Upper lobe of right lung (tissue), 1 donor: ENCODE measurements at regions not wholly inside any gene's neighbourhood (a gene's known extent, or its start where the extent isn't known, plus 50 kb on each side); places are given as distances from the start of the nearest gene placed in this dataset.

Source experiments
- ATAC-seq: fragments of 200-7000 bp; cut with Tn5 transposase; one replicate; pipeline ENCODE4 v1.9.1; 2020; ENCODE audit warnings: mild to moderate bottlenecking, moderate library complexity
- DNase-seq: peaks from one replicate; pipeline ENCODE4 v3.0.0-alpha.2; 2020
- H3K27ac ChIP-seq: fragments of 200-600 bp; one replicate; pipeline ENCODE4 v1.8.0; 2022
- H3K27me3 ChIP-seq: fragments of 200-600 bp; one replicate; pipeline ENCODE4 v1.8.0; 2022; ENCODE audit warnings: mild to moderate bottlenecking
- H3K36me3 ChIP-seq: fragments of 200-600 bp; one replicate; pipeline ENCODE4 v1.8.0; 2022
- H3K4me1 ChIP-seq: fragments of 200-600 bp; one replicate; pipeline ENCODE4 v1.8.0; 2022
- H3K4me3 ChIP-seq: fragments of 200-600 bp; one replicate; pipeline ENCODE4 v1.8.0; 2022; ENCODE audit warnings: mild to moderate bottlenecking
- H3K9me3 ChIP-seq: fragments of 200-600 bp; one replicate; pipeline ENCODE4 v1.8.0; 2022
- intact Hi-C: fragments of 100-400 bp; cut with DNase I; formaldehyde crosslinking; loops from one replicate; pipeline ENCODE4 v1.11.0; 2022
- TF ChIP-seq, protein P1 (sequence below): fragments of 200-600 bp; IDR thresholded peaks from one replicate; pipeline ENCODE4 v1.8.0; 2022; ENCODE audit warnings: antibody characterized with exemption
- donor health status: DM: no; HTN: yes; CAD: no; lungs with severe emphysema.

DNA sequence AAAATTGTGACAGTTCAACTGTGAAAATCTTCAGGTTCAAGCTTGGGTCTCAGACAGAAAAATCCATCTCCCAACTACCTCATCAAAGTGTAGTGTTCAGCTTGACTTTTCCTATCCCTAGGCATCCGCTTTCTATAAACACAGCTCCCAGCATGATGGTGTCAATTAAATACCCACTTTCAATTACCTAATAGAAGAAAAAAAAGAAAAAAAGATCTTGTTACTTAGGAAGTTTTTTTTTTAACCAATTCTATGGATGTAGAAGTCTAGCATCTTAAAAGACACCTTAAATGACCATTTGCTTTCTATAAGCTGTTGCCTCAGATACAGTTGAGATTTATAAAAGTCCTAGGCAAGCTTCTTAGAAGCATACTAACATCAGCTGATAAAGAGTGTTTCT lies 244.1 kb upstream of the MTNR1B start:
- Histone ChIP-seq H3K27ac (no peak overlapping the region), H3K4me3 (no peak overlapping the region), H3K4me1 (no peaks in the 10 kb centered on the region), H3K9me3 (no peaks in the 10 kb centered on the region), H3K36me3 (no peaks in the 10 kb centered on the region), H3K27me3 (no peaks in the 10 kb centered on the region)
- intact Hi-C loops: no loop called here
- ATAC-seq: no peak
- no peak for DNase-seq
- TF ChIP-seq, protein P1, sequence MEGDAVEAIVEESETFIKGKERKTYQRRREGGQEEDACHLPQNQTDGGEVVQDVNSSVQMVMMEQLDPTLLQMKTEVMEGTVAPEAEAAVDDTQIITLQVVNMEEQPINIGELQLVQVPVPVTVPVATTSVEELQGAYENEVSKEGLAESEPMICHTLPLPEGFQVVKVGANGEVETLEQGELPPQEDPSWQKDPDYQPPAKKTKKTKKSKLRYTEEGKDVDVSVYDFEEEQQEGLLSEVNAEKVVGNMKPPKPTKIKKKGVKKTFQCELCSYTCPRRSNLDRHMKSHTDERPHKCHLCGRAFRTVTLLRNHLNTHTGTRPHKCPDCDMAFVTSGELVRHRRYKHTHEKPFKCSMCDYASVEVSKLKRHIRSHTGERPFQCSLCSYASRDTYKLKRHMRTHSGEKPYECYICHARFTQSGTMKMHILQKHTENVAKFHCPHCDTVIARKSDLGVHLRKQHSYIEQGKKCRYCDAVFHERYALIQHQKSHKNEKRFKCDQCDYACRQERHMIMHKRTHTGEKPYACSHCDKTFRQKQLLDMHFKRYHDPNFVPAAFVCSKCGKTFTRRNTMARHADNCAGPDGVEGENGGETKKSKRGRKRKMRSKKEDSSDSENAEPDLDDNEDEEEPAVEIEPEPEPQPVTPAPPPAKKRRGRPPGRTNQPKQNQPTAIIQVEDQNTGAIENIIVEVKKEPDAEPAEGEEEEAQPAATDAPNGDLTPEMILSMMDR: no peak

DNA sequence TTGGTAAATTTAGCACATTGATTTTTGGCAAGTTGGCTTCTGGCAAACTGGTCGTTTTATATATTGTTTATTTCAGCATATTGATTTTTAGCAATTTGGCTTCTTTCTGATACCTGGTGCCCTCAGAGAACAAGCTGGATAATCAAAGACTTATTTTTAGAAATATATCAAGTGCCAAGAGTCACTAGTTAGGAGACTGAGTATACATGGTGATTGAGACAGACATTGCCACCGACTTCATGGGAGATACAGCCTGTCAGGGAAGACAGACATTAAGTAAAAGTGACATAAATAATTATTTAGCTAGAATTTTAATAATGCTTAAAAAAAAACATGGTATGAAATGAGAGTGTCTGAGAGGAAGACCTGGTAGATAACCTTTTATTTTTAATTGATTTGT lies 242.3 kb upstream of the MTNR1B start:
- ATAC-seq: no peak

DNA sequence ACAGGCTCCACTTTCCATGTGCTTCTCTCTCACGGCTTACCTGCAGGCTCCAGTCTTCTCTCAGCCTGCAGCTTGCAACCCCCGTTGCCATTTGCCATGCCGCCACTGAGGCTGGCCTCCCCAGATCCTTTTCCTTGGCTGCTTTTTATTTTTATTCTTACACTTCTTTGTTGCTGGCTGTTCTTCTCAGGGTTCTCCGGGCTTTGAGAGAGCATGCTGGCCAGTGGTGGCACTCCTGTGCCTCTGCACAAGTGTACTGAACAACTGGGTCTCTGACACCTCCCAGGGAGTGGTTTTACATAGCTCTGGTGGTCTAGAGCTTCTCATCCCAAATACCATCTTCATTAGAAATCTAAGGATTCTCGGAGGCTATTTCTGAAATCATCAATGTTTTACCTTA lies 241.7 kb upstream of the MTNR1B start:
- Histone ChIP-seq H3K4me3 (no peak overlapping the region), H3K9me3 (no peaks in the 10 kb centered on the region), H3K27me3 (no peaks in the 10 kb centered on the region), H3K36me3 (no peaks in the 10 kb centered on the region), H3K27ac (no peak overlapping the region), H3K4me1 (no peaks in the 10 kb centered on the region)
- ATAC-seq (no peak), DNase-seq (no peak)
- intact Hi-C loops: no loop called here
- TF ChIP-seq, protein P1: no peak

More for the DNA sequence above, 242.3 kb upstream of the MTNR1B start:
- intact Hi-C loops: no loop called here
- Histone ChIP-seq H3K36me3 (no peaks in the 10 kb centered on the region), H3K27ac (no peak overlapping the region), H3K4me3 (no peak overlapping the region), H3K4me1 (no peaks in the 10 kb centered on the region), H3K27me3 (no peaks in the 10 kb centered on the region), H3K9me3 (no peaks in the 10 kb centered on the region)
- TF ChIP-seq, protein P1: no peak
- DNase-seq: no peak

DNA sequence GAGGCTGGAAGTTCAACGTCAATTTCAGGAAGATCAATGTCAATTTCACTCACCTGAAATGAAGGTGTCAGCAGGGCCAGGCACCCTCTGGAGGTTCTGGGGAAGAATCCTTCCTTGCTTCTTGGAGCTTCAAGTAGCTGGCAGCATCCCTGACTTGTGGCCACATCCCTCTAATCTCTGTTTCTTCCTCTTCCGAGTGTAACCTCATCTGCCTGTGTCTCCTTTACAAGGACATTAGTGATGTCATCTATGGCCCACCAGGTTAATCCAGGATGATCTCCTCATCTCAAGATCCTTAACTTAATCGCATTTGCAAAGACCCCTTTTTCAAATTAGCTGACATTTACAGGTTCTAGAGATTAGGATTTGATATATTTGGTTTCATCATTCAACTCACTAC lies 240.8 kb upstream of the MTNR1B start:
- DNase-seq (no peak), ATAC-seq (no peak)
- Histone ChIP-seq H3K4me3 (no peak overlapping the region), H3K27me3 (no peaks in the 10 kb centered on the region), H3K4me1 (no peaks in the 10 kb centered on the region), H3K36me3 (no peaks in the 10 kb centered on the region), H3K9me3 (no peaks in the 10 kb centered on the region), H3K27ac (no peak overlapping the region)
- TF ChIP-seq, protein P1: no peak
- intact Hi-C loops: no loop called here

DNA sequence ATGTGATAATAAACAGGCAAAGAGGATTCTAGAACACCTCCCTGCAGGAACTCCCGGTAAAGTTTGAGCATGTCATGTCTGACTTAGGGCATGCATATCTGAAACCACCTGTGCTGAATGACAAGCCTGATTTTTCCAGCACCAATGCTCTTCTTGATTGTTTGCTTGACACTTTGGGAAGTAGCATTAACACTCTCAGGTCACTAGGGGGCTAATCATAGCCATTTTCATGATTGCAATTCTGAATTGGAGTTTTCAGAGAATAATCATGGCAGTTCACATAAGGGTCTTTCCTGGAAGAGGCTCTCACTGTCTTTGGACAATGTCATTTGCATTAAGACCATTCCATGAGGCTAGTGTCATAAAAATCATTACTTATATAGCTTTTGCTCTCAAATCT lies 234.4 kb upstream of the MTNR1B start:
- DNase-seq (no peak), ATAC-seq (no peak)
- Histone ChIP-seq H3K27ac (no peak overlapping the region), H3K27me3 (no peaks in the 10 kb centered on the region), H3K36me3 (no peaks in the 10 kb centered on the region), H3K4me1 (no peaks in the 10 kb centered on the region), H3K4me3 (no peak overlapping the region), H3K9me3 (no peaks in the 10 kb centered on the region)
- TF ChIP-seq, protein P1: peak; percentile 29
- intact Hi-C loops: no loop called here

DNA sequence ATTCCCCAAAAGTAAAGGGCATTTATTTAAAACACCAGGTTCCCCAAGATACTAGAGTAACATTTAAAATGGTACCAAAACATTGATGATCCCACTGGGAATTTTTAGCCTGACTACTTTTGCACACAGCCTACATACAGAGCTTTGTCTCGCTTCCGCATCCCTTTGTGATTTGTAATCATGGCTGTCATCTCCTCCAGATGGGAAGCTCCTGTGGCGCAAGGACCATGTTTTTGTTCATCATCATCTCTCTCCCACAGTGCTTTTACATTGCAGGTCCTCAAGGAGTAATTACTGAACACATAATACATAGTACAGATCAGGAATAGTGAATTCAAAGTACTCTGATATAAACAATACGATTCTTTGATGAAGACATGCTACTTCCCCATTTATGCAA lies 231.2 kb upstream of the MTNR1B start:
- Histone ChIP-seq H3K27me3 (no peaks in the 10 kb centered on the region), H3K4me1 (no peaks in the 10 kb centered on the region), H3K9me3 (no peaks in the 10 kb centered on the region), H3K4me3 (no peak overlapping the region), H3K27ac (no peak overlapping the region), H3K36me3 (no peaks in the 10 kb centered on the region)
- TF ChIP-seq, protein P1: no peak
- intact Hi-C loops: no loop called here
- no peak for ATAC-seq
- no peak for DNase-seq
